GM21529 (cell line): ENCODE measurements at regions not wholly inside any gene's neighbourhood (a gene's known extent, or its start where the extent isn't known, plus 50 kb on each side); places are given as distances from the start of the nearest gene placed in this dataset.
"Not testable (repeated sequence)": the region's sequence is repeated elsewhere in the genome, so short reads cannot be mapped to it uniquely, and the experiment has no call there.

Experiments
- ATAC-seq: cut with Tn5 transposase; IDR thresholded peaks from one replicate; pipeline ENCODE4 v1.9.1; 2021; ENCODE audit not compliant: unreplicated experiment

DNA sequence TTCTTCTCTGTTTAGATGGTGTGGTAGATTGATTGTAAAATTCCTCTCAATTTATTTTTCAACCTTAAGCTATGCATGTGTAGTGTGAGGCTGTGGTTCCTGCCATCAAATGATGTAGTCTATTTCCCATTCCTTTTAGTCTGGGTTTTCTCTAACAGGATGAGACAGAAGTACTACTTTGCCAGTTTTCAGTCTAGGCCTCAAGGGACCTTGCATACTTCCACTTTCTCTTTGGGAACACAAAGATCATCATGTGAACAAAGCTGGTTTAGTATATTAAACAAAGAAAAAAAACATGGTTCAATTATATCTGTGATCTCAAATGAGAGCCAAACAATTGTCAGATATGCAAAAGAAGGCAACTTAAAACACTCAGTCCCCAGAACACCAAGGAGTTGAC lies 1284.0 kb downstream of the RAPGEF2 start:
- no peak for ATAC-seq

DNA sequence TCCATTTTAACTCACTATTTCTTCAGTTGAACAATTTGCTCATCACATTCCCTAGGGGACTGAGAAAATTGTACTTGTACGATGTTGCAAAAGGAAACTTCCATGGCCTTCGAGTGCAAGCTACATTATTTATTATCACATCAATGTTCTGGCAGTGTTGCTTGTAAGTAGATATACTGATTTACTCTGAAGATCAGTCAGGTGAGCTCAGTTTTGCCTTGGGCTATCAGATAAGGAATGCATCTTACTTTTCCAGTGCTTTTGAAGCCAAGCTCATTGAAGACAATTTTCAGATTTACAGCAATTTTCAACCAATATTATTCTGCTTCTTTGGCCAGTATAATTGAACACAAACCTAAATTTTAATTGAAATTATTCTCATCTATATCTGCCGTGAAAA lies 1296.9 kb downstream of the RAPGEF2 start:
- no peak for ATAC-seq

DNA sequence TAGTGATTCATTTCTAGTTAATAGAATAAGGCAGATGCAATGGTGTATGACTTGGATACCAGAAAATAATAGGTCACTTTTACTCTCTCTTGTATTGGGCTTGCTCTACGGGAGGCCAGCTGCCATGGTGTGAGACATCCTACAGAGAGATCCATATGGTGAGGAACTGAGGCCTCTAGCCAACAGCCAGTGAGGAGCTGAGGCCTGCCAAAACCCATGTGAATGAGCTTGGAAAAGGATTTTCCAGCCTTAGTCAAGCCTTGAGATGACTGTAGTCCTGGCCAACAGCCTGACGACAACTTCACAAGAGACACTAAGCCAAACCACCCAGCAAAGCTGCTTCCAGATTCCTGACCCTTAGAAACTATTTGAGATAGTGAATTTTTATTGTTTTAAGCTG lies 1300.2 kb downstream of the RAPGEF2 start:
- ATAC-seq: no peak

DNA sequence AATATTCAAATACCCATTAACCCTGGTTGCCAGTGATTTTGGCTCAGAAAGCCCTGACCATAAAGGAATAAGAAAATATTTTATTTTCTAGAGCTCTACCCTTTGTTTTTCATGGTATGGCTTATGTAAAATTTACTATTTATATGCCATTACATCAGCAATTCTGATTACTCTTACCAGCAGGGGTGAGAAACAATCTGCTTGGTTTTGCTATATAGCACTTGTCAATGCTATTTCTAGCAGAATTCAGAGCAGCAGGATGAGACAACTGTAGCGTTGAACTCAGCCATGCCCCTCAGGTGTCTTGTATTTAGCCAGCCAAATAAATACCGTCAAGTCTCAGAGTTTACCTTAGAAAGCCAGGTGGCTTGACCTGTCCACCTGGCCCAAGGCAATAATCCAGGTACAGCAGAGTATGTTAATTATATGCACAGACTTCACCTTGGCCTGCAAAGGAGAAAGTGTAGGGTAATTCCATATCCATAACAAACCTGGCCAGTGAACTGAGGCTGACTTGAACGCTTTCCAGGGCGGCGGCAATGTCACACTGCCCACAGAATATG lies 1303.5 kb downstream of the RAPGEF2 start:
- no peak for ATAC-seq

DNA sequence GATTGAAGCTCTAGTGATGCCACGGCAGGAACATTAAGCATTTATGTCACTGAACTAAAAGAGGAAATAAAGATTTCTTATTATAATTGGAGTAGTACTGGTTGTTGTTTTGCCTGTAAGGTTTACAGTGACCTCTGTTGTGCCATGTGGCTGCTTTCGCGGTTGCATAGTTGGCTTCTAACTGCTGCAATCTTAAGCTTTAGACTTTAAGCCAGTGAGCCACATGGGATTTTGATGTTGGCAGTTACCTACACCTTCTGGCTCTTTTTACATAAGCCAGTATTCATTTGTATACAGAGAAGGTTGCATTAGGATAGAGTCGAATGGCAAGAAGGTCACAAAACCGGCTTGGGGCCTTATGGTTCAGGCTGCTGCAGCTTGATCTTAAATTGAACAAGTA lies 1311.6 kb downstream of the RAPGEF2 start:
- ATAC-seq: no peak

DNA sequence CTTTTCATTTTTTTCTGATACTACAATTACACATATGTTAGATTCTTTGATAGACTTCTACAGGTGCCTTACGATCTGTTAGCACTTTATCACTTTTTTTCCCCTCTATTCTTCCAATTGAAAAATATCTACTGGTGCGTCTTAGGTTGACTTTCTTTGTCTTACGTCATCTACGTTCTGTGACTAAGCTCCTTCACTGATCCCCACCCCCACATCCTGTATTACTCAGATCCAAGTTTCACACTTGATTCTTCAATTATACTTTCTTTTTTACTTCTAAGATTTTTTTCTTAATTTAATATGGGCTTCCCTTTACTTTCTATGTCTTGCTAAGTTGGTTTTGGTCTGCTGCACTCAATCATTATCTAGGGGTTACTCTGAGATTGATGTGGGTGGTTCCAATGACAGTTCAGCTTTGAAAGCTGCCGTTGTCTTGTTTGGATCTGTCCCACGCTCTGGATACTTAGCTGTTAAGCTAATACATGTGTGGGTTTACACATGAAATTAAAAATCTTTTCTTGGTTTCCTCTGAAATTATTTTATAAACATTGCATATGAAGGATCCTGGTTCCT lies 1321.1 kb downstream of the RAPGEF2 start:
- ATAC-seq: no peak

DNA sequence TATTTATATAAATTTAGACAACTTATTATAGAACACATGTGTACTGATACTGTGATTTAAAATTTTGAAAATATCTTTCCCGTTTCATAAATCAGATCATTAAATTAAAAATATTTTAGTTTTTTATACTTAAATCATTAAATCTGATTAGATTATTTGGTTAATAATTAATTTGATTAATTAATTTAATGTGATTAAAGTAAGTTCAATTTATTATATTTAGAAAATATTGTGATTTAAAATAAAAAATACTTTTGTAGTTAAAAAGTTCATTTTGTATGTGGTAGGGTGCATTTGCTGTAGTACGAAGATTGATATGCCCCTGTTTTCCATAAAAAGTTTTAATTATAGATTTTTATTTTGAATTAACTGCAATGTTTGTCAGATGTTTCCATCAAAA lies 1323.4 kb downstream of the RAPGEF2 start:
- ATAC-seq: no peak

DNA sequence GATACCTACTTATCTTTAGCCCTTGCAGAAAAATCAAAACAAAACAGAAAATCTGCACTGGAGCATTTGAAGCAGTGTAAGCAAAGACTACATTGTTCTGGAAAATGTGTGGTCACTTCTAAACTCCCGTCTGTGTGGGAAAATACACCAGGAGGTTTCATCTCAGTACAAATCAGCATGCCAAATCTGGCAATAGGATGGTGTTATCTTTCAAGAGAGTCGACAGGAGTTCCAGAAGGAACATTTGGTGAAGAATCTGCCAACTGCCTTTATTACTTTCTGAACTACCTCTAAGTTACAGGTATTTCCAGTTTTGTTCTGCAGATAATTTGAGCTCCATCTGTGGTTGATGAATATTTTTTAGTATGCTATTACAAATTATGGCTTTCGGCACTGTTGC lies 1348.0 kb downstream of the RAPGEF2 start:
- no peak for ATAC-seq

DNA sequence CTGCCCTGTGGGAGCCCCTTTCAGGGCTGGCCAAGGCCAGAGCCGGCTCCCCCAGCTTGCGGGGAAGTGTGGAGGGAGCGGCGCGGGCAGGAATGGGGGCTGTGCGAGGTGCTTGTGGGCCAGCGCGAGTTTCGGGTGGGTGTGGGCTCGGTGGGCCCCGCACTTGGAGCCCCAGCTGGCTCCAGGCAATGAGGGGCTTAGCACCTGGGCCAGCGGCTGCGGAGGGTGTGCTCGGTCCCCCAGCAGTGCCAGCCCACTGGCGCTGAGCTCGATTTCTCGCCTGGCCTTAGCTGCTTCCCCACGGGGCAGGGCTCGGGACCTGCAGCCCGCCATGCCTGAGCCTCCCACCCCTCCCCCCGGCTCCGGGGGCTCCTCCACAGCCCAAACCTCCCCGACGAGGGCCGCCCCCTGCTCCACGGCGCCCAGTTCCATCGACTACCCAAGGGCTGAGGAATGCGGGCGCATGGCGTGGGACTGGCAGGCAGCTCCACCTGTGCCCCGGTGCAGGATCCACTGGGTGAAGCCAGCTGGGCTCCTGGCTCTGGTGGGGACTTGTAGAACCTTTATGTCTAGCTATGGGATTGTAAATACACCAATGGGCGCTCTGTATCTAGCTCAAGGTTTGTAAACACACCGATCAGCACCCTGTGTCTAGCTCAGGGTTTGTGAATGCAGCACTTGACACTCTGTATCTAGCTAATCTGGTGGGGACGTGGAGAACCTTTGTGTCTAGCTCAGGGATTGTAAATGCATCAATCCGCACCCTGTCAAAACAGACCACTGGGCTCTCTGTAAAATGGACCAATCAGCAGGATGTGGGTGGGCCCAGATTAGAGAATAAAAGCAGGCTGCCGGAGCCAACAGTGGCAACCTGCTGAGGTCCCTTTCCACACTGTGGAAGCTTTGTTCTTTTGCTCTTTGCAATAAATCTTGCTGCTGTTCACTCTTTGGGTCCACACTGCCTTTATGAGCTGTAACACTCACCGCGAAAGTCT lies 1379.1 kb downstream of the RAPGEF2 start:
- not testable (repeated sequence) for ATAC-seq

DNA sequence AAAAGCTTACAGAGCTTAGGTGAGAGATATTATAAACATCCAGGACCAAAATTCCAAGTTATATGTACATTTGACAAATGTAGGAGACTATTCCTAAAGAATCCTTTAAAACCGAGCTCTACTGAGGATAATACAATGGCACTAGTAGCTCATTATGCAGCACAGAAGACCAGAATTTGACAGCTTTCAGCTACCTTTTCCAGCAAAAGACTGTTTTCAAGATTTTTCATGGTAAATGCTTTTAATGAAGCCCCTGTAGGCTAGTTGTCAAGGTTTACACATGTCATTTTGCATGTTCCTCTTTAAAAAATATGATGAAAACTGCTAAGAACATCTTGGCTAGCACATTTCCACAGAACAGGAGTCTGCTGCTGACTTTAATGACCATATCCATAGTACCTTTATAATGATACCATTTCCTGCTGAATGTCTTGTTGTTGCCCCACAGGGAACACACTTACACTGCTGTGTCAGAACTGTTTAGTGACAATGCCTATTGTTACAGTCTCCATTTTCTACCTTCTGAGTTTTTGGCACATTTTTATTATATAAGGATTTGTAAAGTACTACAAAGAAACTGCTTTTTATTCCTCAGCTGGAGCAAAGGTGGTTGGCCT lies 1382.3 kb downstream of the RAPGEF2 start:
- no peak for ATAC-seq

DNA sequence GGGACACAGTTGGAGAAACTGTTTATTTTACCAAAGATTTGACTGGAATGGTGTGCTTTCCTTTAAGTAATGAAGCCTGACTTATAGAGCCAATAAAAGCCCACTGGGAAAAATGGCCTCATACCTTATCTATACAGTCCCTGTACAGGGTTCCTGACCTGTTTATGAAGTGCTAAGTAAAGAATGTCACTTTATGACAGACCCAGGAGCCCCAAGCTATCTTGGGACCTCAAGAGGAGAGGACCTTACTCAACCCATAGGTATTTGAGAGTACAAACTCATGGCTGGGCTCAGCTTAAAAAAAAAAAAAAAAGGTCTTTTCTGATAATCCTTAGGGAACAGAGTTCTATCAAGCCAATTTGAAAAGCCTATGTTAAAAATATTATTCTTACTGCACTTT lies 1389.3 kb downstream of the RAPGEF2 start:
- ATAC-seq: no peak

DNA sequence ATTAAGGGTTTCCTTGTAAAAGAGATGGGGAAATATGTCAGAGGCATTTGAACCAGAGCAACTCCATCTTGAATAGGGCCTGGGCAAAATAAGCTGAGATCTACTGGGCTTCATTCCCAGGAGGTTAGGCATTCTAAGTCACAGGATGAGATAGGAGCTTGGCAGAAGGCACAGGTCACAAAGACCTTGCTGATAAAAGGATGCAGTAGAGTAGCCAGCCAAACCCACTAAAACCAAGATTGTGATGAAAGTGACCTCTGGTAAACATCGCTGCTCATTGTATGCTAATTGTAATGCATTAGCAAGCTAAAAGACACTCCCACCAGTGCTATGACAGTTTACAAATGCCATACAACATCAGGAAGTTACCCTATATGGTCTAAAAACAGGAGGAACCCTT lies 1390.3 kb downstream of the RAPGEF2 start:
- ATAC-seq: no peak

DNA sequence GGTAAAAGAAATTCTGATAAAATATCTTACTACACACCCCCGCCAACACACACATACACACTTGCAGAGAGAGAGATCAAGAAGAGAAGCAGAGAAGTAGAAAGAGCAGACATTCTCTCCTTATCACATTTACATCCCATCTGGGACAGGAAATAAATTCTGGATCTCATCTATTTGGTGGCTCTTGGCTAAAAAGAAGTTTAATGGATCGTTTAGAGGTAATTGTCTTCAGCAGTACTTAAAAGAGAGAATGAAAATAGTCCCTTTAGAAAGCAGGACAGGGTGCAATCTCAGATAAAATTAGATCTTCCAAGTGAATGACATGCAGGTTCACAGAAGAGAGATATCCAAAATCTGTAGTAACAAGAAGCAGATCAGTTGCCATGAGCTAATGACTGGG lies 1392.5 kb downstream of the RAPGEF2 start:
- no peak for ATAC-seq

DNA sequence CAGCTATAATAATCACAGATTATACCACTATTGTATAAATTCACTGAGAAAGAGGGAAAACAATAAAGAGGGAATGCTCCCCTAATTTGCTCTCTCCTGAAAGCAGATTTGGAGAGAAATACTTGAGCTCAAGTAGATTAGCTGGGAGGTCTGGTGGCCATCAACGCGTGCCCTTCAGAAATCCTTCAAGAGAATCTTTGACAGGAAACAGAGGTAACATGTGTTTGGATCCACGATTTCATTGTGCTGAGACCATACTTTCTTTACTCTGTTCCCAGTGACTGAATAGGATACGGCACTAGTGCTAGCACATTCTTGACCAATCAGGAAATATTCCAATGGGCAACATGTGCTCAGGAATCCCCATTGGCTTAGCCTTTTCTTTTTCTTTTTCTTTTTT lies 1395.3 kb downstream of the RAPGEF2 start:
- no peak for ATAC-seq

DNA sequence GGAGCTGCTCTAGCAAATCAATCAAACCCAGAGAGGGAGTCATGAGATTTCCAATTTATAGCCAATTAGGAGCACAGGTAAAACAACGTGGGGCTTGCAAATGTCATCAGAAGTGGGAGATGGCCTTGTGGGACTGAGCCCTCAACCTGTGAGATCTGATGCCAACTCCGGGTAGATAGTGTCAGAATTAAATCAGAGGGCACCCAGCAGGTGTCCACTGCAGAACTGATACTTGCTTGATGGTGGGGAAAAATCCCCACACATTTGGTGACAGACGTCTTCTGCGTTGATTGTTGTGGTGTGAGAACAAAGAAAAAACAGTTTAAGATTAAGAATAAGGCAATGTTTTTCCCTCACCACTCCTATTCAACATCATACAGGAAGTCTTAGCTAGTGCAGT lies 1402.8 kb downstream of the RAPGEF2 start:
- ATAC-seq: no peak

DNA sequence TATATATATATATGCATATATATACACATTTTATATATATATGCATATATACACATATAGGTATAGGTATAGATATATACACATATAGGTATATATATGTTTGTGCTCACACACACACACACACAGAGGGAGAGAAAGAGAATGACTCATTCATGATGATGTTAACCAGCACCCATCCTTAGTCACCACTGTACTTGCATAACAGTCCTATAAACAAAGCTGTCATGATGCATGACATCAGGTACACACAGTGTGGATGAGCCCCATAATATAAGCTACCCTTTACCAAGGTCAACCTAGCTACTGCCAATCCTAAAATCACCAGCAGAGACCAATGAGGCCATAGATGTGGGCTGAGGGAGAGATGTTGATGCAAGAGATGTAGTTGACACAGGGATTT lies 1408.0 kb downstream of the RAPGEF2 start:
- ATAC-seq: no peak

DNA sequence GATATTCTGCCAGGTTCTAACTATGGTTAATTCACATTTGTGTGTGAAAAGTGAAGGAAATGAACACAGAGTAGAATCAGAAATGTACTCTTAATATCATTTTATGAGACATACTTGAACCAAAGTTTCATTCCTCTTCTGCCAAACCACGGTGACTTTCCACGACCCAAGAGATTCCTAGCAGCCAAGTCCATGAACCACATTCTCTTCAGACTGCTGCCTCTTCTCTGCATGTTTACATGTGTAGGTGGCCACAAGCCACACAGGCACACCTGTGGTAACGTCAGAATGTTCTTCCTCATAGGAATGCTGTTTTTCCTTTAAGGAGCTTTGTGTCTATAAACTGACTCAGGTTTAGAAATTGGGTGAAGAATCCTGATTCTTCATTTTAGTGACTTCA lies 1411.2 kb downstream of the RAPGEF2 start:
- no peak for ATAC-seq

DNA sequence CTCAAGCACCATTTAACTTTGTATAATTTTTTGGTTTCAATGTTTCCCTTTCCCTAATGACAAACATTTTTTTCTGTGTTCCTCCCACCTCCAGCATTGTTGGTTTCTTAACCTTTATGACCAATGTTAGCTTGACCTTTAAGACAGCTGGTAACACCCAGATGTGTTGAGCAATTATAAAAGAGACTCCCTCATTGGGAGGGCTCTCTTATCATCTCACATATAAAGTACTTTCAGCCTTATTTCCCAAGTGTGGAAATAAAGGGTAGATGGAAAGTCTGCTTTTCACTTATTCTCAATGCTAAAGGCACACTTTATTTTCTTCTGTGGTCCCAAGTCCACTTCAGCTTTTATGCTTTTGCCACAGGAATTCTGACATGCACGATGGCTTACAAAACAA lies 1420.4 kb downstream of the RAPGEF2 start:
- no peak for ATAC-seq

DNA sequence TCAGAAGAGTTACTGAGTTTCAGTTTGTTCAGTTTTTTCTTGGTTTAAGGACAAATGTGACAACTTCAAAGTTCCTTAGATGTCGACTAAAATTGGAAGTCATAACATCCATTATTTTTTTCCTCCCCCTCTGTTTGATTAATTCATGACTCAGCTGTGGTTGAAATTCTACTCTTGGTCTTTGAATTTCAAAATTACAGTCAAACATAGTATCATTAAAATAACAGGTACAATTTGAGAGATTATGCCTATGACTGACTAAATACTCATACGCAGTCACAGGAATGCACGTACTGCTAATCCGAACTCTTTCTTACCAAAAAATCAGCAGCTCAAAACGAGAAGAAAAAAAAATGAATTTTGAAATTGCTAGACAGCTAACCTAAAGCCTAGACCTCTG lies 1434.8 kb downstream of the RAPGEF2 start:
- ATAC-seq: no peak

DNA sequence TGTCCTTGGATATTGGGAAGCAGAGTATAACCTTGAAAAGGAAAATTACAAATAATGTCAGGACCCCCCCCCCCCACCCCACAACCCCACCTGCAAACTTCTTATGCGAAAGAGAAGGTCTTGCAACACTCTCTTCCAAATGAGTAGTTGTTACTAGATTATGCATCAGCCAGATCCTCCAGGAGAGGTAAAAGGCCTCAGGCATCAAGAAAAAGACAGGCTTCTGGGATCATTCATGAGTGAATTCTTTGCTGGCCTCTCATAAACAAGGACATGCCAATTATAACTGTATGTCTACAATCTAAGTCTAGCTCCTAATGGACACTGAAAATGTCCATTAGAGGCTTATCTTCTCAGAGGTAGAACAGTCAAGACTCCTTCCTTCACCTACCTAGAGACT lies 1443.3 kb downstream of the RAPGEF2 start:
- no peak for ATAC-seq

DNA sequence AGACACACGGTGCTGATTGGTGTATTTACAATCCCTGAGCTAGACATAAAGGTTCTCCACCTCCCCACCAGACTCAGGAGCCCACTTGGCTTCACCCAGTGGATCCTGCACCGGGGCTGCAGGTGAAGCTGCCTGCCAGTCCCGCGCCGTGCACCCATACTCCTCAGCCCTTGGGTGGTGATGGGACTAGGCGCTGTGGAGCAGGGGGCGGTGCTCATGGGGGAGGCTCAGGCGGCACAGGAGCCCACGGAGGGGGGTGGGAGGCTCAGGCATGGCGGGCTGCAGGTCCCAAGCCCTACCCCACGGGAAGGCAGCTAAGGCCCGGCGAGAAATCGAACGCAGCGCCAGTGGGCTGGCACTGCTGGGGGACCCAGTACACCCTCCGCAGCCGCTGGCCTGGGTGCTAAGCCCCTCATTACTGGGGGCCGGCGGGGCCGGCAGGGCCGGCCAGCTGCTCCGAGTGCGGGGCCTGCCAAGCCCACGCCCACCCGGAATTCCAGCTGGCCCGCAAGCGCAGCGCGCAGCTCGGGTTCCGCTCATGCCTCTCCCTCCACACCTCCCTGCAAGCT lies 1447.2 kb downstream of the RAPGEF2 start:
- ATAC-seq: not testable (repeated sequence)
